Putamen (tissue), 1 donor: ENCODE measurements at regions not wholly inside any gene's neighbourhood (a gene's known extent, or its start where the extent isn't known, plus 50 kb on each side); places are given as distances from the start of the nearest gene placed in this dataset.
A peak's percentile ranks its signal among the peaks of the same experiment; 100 is the strongest.

Experiments used
- DNase-seq: peaks from one replicate; pipeline ENCODE4 v3.0.0-alpha.2; 2016; ENCODE audit warnings: low spot score

DNA sequence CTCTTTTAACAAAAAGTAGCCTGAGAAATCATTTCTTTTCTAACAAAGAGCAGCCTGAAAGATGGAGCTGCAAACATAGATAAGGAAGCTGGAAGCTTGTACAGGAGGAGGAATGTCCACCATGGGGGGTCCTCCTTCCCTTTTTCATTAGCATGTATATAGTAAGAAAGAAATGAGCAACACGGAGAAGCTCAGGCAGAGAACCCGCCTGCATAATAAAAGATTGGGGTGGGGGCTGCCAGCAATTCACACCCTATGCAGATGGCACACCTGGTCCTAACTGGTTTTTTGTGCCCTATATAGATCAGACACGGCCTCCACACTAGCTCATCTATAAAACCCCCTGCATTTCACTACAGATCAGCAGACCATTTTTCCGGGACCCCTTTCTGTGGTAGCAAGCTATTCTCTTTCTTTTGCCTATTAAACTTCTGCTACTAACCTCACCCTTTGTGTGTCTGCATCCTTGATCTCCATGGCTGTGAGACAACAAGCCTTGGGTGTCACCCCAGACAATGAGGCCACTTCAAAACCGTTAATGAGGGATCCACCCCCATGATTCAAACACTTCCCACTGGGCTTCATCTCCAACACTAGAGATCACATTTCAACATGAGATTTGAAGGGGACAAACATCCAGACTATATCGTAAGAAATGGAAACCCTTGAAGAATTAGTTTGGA lies 167.5 kb upstream of the FREM2 start:
- no peak for DNase-seq

DNA sequence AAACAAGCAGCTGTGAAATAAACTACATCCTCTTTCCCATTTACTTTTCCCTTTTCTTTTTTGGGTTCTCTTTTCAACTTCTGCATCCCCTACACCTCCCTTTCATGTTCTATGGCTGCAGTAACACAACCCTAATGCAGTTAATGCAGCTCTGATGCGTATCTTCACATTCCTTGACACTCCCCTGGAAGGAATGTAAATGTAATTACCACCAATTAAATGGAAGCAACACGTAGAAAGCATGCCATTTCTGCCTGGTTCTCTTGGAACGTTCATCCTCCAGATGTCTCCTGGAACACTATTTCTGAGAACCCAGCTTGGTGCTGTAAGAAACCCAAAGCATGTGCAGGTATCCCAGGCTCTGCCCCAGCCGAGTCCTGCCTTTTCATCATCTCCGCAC lies 166.8 kb upstream of the FREM2 start:
- DNase-seq, result no peak

DNA sequence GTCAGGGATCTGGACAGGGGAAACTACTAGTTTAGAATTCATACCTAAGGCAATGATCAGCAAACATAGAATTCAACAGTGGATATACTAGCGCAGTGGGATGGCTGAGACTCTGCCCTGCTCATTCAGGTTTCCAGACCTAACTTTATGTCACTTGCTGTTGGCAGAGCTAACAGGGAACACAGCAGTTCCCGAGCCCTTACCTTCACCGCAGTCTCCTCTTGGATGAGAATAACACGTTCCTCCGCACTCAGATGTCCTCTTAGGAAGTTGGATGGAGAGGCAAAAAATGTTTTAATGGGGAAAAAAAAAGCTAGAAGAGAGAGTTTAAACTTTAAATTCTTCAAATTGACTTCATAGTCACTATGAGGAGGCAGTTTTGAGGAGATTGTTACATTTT lies 159.7 kb upstream of the FREM2 start:
- DNase-seq, result no peak

DNA sequence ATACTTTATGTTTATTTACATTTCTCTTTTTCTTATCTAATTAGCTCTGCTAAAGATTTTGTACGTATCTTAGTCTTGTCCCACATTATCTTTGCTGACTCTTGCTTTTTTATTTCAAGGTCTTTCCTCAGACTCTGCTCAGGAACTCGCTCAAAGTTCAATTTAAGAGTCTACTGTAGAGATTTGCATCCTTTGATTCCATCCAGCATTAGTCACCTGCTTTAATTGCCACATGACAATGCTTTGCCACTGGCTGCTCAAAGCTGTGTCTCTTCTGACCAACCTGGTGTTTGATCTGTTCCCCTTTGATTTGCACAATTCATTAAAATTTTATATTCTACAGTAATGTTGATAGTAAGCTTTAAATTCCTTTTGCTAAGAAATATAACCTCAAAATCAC lies 157.9 kb upstream of the FREM2 start:
- no peak for DNase-seq

DNA sequence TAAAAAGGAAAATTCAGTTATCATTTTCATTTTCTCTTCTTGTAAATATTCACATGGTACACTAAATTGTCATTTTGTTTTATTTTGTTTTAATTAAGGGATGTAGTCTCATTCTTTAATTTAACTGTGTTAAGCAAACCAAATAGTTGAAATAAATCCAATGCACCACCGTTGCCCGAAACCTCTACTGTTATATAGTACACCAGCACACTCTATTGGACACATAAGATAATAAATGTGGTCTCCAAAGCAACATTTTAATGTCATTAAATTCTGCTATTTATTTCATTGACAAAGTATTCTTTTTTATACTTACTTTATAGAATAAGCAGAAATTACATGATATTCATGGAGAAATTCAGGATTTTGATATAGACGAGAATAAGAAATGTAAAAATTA lies 156.4 kb upstream of the FREM2 start:
- DNase-seq, result no peak

DNA sequence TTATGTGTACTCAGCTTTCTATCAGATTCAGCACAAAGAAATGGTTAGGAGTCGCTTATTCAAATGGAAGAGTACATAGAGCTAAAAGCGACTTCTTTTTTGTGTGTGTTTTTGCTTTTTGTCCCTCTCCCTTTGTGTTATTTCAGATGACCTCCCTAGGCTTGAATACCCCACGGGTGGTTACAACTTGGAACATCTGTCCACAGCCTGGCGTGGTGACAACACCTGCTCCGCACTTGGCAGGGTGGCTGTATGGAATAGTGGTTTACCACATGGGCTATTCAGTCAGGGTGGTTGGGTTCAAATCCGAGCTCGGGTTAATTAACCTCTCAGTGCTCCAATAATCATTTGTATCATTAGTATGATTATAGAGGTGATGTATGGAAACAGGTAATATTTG lies 151.6 kb upstream of the FREM2 start:
- no peak for DNase-seq

DNA sequence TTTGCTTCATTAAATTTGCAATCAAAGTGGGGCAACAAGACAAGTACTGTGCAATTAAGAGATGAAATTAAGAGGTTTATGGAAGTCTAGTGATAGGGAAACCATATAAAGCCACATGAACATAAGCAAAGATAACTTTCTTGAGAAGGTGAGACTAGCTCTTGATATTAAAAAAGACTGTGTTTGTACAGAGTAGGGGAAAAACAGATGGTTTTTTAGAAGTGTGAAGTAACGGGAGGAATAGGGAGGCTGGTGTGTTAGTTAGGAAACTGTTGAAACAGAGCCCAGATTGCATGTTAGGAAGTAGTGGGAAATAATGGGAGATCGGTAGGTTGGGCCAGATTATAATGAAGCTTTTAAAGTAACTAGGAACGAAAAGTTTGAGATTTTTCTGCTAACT lies 149.8 kb upstream of the FREM2 start:
- no peak for DNase-seq

DNA sequence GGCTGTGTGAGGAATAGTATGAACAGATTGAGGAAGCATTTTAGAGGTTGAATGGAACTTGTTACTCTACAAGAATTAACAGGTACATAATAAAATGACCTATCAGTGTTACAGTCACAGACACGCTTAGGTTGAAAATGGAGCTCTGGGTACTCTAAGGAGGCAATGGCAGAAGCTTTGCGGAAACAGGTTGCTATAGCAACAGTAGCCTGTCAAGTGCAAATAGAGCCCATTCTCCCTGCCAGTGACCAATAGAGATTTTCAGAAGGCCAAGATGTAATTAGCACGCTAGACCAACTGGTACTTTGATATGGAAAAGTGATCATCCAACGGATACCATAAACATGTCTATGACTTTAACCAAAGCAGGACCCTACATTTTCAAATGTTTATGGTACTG lies 148.5 kb upstream of the FREM2 start:
- no peak for DNase-seq

DNA sequence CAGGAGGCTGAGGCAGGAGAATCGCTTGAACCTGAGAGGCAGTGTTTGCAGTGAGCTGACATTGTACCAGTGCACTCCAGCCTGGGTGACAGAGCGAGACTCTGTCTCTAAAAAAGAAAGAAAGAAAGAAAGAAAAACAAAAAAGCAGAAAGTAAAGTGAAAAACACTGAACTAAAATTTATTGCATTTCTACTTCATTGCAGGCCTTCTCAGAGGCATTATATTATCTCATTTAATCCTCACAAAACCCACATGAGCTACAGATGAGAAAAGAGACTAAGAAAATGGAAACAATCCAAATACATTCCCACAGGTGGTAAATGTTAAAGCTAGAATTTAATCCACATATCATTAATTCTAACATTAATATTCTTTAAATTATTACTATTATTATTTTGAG lies 147.2 kb upstream of the FREM2 start:
- no peak for DNase-seq

DNA sequence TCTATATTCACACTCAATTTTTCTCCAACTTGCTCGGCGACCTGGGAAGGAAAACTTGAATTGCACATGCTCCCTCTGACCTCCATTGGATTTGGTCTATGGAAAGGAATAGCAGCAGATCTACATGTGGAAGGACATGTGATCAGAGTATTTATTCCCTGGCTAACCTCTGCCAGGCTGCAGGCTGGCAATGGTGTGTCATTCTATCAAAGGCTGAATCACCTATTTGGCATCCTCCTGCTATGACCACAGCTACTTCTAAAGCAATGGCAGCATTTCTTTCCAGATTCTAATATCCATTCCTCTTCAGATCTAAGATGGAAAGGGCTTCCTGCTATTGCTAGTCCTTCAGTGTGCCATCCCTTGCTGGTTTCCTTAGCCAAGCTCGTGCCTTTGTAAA lies 144.3 kb upstream of the FREM2 start:
- no peak for DNase-seq

DNA sequence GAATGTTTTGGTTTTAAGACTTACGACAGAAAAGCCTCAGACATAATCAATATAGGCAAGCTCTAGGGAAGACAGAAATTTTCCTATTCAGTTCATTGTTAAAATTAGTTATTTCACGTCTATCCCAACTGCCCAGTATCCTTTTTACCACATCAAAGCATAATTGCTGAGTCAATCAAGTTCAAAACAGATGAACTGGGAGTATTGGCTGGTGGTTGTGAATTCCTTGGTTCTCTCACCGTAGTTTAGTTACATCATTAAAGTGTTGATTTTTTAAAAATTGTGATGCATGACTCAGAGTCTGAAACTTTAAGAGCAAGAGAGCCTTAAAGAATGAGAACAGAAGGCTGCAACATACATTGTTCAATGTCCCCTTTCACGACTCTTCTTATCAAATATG lies 143.3 kb upstream of the FREM2 start:
- DNase-seq, result no peak

DNA sequence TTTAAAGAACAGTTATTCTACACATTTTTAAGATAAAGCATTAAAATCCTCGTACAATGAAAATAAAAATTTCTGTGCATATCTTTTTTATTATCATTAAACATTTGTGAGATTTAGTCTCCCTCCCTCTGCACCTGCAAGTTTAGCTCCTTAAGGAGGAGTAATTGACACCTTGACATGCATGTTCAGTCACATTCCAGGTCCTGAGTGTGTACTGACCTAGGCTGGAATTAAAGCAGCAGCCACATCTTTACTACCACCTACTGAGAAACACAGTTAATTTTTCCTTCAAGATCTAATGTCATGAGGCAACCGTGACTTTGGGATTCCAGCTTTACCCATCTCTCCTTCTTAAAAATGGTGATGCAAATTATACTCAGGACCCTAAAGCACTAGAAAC lies 123.1 kb upstream of the FREM2 start:
- DNase-seq, result no peak

DNA sequence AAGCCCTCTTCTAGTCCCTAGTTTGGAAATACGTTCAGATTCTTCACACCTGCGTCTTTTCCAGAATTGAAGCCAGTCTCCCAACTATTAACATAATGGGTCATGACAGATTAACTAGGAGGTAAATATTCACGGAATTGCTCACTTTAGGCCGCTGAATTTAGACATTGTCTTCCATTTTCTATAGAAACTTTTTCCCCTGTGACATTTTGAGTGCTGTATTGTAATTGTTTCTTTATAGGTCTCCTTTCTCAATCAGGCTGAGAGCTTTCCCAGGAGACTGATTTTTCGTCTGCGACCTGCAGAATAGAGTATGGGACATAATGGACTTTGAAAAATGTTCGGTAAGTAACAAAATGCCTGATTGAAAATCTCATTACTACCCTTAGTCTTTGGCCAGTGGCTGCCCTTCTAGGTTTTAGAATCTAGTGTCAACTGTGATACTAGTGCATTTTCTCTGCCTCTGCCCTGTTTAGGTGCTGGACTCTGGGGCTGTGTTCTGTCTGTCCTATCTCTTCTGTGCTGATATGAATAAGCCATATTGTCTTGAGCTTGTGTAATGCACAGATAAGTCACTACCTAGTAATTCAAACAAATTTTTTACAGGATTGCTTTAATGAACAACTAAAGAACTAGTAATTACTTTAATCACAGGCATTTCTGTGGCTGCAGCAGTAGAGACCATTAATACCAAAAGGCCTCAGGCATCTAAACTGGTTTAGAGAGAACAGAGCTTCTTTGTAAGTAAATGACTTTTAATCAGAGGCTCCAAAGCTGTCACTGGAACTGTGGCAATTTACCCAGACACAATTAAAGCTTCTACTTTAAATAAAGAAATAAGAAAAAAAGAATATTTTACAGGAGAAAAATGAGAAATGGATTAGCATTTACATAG lies 122.4 kb upstream of the FREM2 start:
- no peak for DNase-seq

DNA sequence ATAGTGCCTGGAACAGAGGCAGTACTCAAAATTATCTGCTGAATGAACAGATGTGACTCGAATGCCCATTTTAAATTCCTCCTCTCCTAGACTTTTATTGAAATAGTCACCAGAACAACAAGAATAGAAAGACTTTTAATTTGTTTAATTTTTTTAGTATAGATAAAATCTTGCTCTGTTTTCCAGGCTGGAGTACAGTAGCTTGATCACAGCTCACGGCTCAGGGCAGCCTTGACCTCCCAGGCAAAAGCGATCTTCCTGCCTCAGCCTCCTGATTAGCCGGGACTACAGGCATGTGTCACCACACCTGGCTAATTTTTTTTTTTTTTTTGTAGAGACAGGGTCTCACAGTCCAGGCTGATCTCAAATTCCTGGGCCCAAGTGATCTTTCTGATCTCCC lies 120.9 kb upstream of the FREM2 start:
- no peak for DNase-seq

DNA sequence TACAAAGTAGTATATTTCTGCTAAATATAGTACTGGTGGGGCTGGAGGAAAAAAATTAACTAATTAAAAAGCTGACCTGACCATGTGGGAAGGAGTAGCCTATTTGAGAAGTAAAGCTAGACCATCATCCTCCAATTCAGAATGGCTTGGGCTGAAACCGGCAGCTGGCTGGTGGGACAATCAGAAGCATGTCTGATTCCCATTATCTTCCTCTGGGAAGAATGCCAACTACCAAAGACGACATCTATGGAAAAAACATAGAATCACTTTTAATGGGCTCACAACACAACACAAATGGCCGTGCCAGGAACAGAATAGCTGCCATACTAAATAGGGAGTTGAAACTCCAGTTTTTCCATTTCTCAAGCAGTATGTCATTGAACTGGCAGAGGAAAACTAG lies 120.4 kb upstream of the FREM2 start:
- no peak for DNase-seq

DNA sequence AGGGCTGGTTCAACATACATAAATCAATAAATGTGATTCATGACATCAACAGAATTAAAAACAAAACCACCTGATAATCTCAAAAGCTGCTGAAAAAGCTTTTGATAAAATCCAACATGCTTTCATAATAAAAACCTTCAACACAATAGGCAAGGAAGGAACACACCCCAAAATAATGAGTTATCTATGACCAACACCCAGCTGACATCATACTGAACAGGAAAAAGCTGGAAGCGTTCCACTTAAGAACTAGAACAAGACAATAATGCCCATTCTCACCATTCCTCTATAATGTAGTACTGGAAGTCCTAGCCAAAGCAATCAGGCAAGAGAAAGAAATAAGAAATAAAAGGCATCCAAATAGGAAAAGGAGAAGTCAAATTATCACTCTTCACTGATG lies 116.2 kb upstream of the FREM2 start:
- DNase-seq, result no peak

DNA sequence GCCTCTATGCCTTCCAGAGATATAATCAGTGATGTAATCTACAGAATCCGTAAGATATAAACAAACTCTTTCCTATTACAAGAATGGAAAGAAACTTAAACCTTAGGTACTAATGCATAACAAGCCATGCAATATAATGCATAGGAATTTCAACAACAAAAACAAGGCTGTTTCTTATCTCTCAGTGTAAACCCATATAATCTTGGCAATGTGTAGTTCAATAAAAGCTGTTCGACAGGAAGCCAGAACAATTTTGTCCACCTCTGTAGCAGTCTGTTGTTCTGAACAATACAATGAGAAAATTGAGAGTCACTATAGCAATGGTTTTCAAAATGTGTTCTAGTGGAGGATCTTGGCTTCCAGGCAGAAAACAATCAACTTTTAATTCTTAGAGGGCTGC lies 111.5 kb upstream of the FREM2 start:
- DNase-seq, result no peak

DNA sequence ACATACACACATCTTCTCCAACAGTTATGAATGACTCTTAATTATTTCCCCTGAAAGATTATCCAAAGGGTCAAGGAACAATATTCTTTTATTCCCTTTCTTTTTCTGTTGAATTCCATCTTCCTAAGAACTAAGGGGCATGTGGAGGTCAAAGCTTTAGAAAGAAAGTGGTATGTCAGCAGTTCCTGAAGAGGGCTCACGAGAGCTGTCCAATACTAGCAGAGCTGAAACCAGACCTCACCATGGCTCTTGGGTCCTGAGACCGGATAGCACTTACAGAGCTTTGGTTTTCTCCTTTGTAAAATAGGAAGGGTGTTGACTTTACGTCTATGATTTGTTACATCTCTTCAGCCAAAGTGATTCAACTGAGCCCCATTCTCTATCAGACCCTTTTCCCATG lies 109.8 kb upstream of the FREM2 start:
- no peak for DNase-seq

DNA sequence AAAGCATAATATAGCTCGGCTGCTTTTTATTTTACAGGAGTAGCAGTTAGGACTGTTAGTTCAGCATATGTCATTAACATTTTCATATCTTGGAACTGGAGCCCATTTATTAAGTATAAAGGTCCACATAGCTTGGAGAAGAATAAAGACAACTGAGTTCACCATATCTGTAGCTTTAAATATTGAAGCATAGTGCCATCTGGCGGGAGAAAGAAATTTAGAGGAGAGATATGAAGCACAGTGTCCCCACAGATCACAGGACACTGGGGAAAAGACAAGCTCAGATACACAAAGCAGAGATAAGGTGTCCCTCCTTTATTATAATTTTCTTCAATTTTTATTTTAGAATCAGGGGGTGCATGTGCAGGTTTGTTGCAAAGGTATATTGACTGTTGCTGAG lies 104.7 kb upstream of the FREM2 start:
- DNase-seq, result peak; percentile 52

DNA sequence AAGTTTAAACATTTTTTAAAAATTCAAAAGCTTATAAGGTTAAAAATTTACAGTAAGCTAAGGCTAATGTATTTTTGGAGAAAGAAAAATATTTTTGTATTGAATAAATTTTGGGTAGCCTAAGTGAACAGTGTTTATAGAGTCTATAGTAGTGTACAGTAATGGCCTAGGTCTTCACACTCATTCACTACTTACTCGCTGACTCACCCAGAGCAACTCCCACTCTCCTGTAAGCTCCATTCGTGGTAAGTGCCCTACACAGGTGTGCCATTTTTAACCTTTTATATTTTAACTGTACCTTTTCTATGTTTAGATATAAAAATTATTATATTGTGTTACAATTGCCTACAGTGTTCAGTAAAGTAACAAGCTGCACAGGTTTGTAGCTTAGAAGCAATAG lies 96.6 kb upstream of the FREM2 start:
- DNase-seq, result no peak

DNA sequence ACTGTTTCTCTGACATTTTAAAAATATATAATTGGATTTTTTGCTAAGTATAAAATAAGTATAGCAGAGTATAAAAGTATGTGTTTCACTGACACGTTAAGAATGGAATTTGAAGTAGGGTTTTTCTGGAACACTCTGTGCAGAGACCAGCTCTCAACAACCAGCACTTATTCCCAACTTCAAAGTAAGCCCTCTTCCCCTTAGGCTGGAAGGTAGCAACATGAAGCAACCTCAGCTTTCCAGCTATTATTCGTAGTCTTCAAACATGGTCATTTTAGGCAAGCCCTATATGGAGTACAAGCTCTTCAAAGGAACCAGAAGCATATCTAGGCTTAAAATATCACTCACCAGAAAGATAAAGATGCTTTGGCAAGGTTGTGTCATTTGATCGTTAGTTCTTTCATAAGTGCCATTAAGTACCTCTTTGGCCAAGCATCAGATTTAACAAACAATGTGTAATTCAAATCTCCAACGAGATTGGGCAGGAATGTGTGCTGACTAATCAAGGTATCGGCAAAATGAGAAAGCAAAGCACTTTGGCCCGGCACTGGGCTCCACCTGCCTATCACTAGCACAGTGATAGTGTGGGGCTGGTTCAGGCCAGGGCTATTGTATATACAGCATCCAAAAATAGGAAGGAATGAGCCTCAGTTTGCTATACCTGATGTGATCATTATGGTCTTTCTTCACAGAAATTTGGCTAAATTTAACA lies 95.9 kb upstream of the FREM2 start:
- no peak for DNase-seq

DNA sequence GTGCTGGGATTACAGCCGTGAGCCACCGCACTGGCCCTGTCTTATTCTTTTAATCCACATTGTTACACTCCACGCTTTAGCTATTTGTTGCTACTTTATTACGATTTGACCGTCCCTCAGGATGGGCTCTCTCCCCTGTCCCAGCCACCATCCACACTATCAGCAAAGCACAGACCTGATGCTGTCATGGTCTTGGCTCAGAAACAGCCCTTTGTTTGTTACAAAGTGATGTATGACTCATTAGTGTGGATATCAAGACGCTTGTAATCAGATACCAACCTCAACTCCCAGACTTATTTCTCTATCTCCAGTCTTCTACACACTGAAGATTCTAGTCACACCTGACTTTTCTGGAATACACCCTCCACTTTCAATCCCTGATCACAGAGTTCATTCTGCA lies 84.6 kb upstream of the FREM2 start:
- DNase-seq, result no peak
